ENCODE measurements at regions not wholly inside any gene's neighbourhood (a gene's known extent, or its start where the extent isn't known, plus 50 kb on each side); places are given as distances from the start of the nearest gene placed in this dataset.
A peak's percentile ranks its signal among the peaks of the same experiment; 100 is the strongest.
"Not testable (repeated sequence)": the region's sequence is repeated elsewhere in the genome, so short reads cannot be mapped to it uniquely, and the experiment has no call there.

GRCh38 chr5:123699571-123699970 is 187.6 kb downstream of the CSNK1G3 start:
- H3K79me2 ChIP-seq (ENCODE audit: control insufficient read depth, insufficient read depth, low read length): no peaks in the 10 kb centered on the region
- ChIA-PET POLR2A (no interaction called here), CTCF (interaction anchor here (1.5 kb wide), 1 partner anchor 122 kb away, joined by 3 read pairs; no protein-coding TSS in a partner anchor)
- FAIRE-seq: no peak
- peak overlapping the region; percentile 78 for H3K9ac ChIP-seq (replicated peaks; ENCODE audit: extremely low read depth, insufficient read depth, low read length)
- H3K4me3 ChIP-seq (replicated peaks in 1 of 3; ENCODE audit: insufficient read depth in 1 of 3, low read depth in 1 of 3, low read length in 3 of 3): no peak overlapping the region
- peak overlapping the region; percentile 34 for H2AFZ ChIP-seq (ENCODE audit: low read depth, low read length)
- dilution Hi-C loops (cut with MboI; ENCODE audit: extremely low pct_ligation_motif_present, low sequenced_read_pairs) (no loop called here), intact Hi-C loops (cut with micrococcal nuclease) (loop anchor here (10.0 kb wide), 1 partner anchor 735 kb away; no protein-coding TSS in a partner anchor)
- peaks cover 21% of the 10 kb centered on the region for H3K4me1 ChIP-seq (ENCODE audit: control insufficient read depth, extremely low read depth, insufficient read depth, low read length)
- H4K20me1 ChIP-seq (replicated peaks; ENCODE audit: control insufficient read depth, extremely low read depth, insufficient read depth, low read length): no peaks in the 10 kb centered on the region
- no TSS peak for BruUV-seq (replicated peaks)
- H3K27ac ChIP-seq (ENCODE audit: insufficient read depth, low read depth, low read length): peak overlapping the region; percentile 93
- H3K4me2 ChIP-seq (ENCODE audit: insufficient read depth, low read length): no peak overlapping the region
- no peaks in the 10 kb centered on the region for H3K9me1 ChIP-seq (replicated peaks; ENCODE audit: control insufficient read depth, extremely low read depth, insufficient read depth, low read length)
- no peak for DNase-seq (ENCODE audit: low read depth, low spot score)
- no peaks in the 10 kb centered on the region for H3K36me3 ChIP-seq (ENCODE audit: control insufficient read depth in 2 of 2, extremely low read depth in 1 of 2, insufficient read depth in 2 of 2, low read length in 2 of 2)
- TF ChIP-seq CTCF (IDR thresholded peaks at IDR 0.05; ENCODE audit: extremely low read depth in 1 of 2, insufficient read depth in 1 of 2, low read depth in 1 of 2, low read length in 2 of 2) (no peak), FOS (IDR thresholded peaks at IDR 0.05; ENCODE audit: borderline replicate concordance, insufficient read depth, low read length) (no peak), MAX (IDR thresholded peaks at IDR 0.05; ENCODE audit: insufficient read depth, insufficient read length) (no peak), GATA2 (IDR thresholded peaks at IDR 0.05; ENCODE audit: insufficient read depth, insufficient read length, low read depth, low read length) (no peak), POLR2AphosphoS5 (IDR thresholded peaks at IDR 0.05; ENCODE audit: insufficient read depth, low read depth, low read length) (no peak), MYC (IDR thresholded peaks at IDR 0.05; ENCODE audit: low read depth, low read length) (no peak), JUN (IDR thresholded peaks at IDR 0.05; ENCODE audit: borderline replicate concordance, insufficient read depth, insufficient read length, low read depth) (no peak), EZH2 (IDR thresholded peaks at IDR 0.05; ENCODE audit: borderline replicate concordance, low read depth, low read length, severe bottlenecking) (no peak), POLR2A (IDR thresholded peaks at IDR 0.05; ENCODE audit: low read depth, low read length) (no peak)
- H3K27me3 ChIP-seq (ENCODE audit: control insufficient read depth in 2 of 2, insufficient read depth in 2 of 2, low read length in 2 of 2): no peaks in the 10 kb centered on the region
- H3K9me3 ChIP-seq (replicated peaks; ENCODE audit: control insufficient read depth, insufficient read depth, low read length): no peaks in the 10 kb centered on the region

GRCh38 chr5:123698937-123699336 is 187.0 kb downstream of the CSNK1G3 start:
- H3K79me2 ChIP-seq (ENCODE audit: control insufficient read depth, insufficient read depth, low read length); H4K20me1 ChIP-seq (replicated peaks; ENCODE audit: control insufficient read depth, extremely low read depth, insufficient read depth, low read length); H3K36me3 ChIP-seq (ENCODE audit: control insufficient read depth in 2 of 2, extremely low read depth in 1 of 2, insufficient read depth in 2 of 2, low read length in 2 of 2); POLR2A ChIA-PET; H3K9me3 ChIP-seq (replicated peaks; ENCODE audit: control insufficient read depth, insufficient read depth, low read length); H3K27me3 ChIP-seq (ENCODE audit: control insufficient read depth in 2 of 2, insufficient read depth in 2 of 2, low read length in 2 of 2); H3K4me3 ChIP-seq (replicated peaks in 1 of 3; ENCODE audit: insufficient read depth in 1 of 3, low read depth in 1 of 3, low read length in 3 of 3); H3K9me1 ChIP-seq (replicated peaks; ENCODE audit: control insufficient read depth, extremely low read depth, insufficient read depth, low read length); H3K4me2 ChIP-seq (ENCODE audit: insufficient read depth, low read length); FAIRE-seq; BruUV-seq (replicated peaks); H3K27ac ChIP-seq (ENCODE audit: insufficient read depth, low read depth, low read length); dilution Hi-C loops (cut with MboI; ENCODE audit: extremely low pct_ligation_motif_present, low sequenced_read_pairs); DNase-seq (ENCODE audit: low read depth, low spot score); CTCF ChIA-PET; H2AFZ ChIP-seq (ENCODE audit: low read depth, low read length); H3K9ac ChIP-seq (replicated peaks; ENCODE audit: extremely low read depth, insufficient read depth, low read length): not testable (repeated sequence)
- peaks cover 21% of the 10 kb centered on the region for H3K4me1 ChIP-seq (ENCODE audit: control insufficient read depth, extremely low read depth, insufficient read depth, low read length)
- intact Hi-C loops (cut with micrococcal nuclease): loop anchor here (10.0 kb wide), 1 partner anchor 736 kb away; no protein-coding TSS in a partner anchor

Measured in endothelial cell of umbilical vein (primary cell).